HUES6 (cell line): ENCODE measurements at regions not wholly inside any gene's neighbourhood (a gene's known extent, or its start where the extent isn't known, plus 50 kb on each side); places are given as distances from the start of the nearest gene placed in this dataset.
A peak's percentile ranks its signal among the peaks of the same experiment; 100 is the strongest.

ENCODE experiments used
- H3K27ac ChIP-seq: 2 replicates; pipeline ENCODE4 v1.7.0; 2013; ENCODE audit warnings: low read depth, mild to moderate bottlenecking, low read length, inconsistent platforms
- H3K27me3 ChIP-seq: 2 replicates; pipeline ENCODE4 v1.6.1; 2013; ENCODE audit warnings: low read length; ENCODE audit not compliant: control insufficient read depth, insufficient read depth
- H3K36me3 ChIP-seq: 2 replicates; pipeline ENCODE4 v1.6.1; 2013; ENCODE audit warnings: low read length; ENCODE audit not compliant: control insufficient read depth, insufficient read depth
- H3K4me1 ChIP-seq: 2 replicates; pipeline ENCODE4 v1.6.1; 2013; ENCODE audit warnings: low read length; ENCODE audit not compliant: control insufficient read depth, insufficient read depth
- H3K4me3 ChIP-seq: 2 replicates; pipeline ENCODE4 v1.5.1; 2013; ENCODE audit warnings: low read depth, low read length
- H3K9ac ChIP-seq: one replicate; pipeline ENCODE4 v1.6.1; 2013; ENCODE audit warnings: mild to moderate bottlenecking, low read length
- H3K9me3 ChIP-seq: 2 replicates; pipeline ENCODE4 v1.6.1; 2013; ENCODE audit warnings: low read depth, low read length; ENCODE audit not compliant: control insufficient read depth, insufficient read depth

DNA sequence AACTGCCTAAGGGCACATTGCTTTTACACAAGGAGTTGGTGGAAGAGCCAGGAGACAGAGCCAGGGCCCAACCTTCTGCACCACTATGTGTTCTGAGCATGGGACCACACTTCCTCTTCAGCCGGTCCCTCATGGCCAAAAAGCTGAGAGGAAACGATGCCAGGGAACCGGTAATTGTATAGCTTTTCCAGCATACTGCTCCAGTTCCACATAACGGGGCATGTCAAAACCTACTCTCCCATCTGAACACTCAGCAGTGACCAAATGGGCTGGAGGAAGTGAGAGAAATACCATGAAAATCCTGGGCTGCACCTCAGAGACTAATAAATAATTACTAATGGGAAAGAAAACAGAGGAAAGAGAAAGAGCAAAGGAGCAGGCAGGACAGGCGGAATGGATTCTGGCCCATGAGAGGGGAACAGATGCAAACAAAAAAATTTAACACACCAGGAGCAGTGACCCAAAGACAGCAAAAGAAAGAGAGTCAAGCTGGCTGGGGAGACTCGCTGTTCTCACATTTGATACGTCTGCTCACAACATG lies 52.0 kb upstream of the BMP2 start:
- Histone ChIP-seq H3K27ac (no peak overlapping the region), H3K4me3 (no peak overlapping the region), H3K27me3 (no peaks in the 10 kb centered on the region), H3K9ac (no peak overlapping the region), H3K4me1 (no peaks in the 10 kb centered on the region; the same call in 1 of the 2 replicates), H3K36me3 (no peaks in the 10 kb centered on the region), H3K9me3 (peaks cover 9% of the 10 kb centered on the region; the same call in 1 of the 2 replicates)

GRCh38 chr20:6714279-6714711 lies 53.2 kb upstream of the BMP2 start:
- H3K36me3 ChIP-seq = no peaks in the 10 kb centered on the region
- no peak overlapping the region for H3K9ac ChIP-seq
- peaks cover 6% of the 10 kb centered on the region; the same call in 1 of the 2 replicates for H3K9me3 ChIP-seq
- no peaks in the 10 kb centered on the region for H3K27me3 ChIP-seq
- H3K4me3 ChIP-seq = no peak overlapping the region
- peaks cover 5% of the 10 kb centered on the region; the same call in 1 of the 2 replicates for H3K4me1 ChIP-seq
- no peak overlapping the region for H3K27ac ChIP-seq

GRCh38 chr20:6711951-6712649 lies 55.4 kb upstream of the BMP2 start:
- Histone ChIP-seq H3K27ac (no peak overlapping the region), H3K9ac (no peak overlapping the region), H3K9me3 (no peaks in the 10 kb centered on the region), H3K36me3 (no peaks in the 10 kb centered on the region), H3K27me3 (no peaks in the 10 kb centered on the region), H3K4me1 (peaks cover 17% of the 10 kb centered on the region; the same call in 1 of the 2 replicates), H3K4me3 (no peak overlapping the region)

GRCh38 chr20:6709910-6710595 lies 57.4 kb upstream of the BMP2 start:
- Histone ChIP-seq H3K27me3 (no peaks in the 10 kb centered on the region), H3K4me1 (peaks cover 18% of the 10 kb centered on the region; the same call in 1 of the 2 replicates), H3K9me3 (no peaks in the 10 kb centered on the region), H3K27ac (peak overlapping the region; percentile 29; the same call in 1 of the 2 replicates), H3K9ac (peak overlapping the region; percentile 35), H3K36me3 (no peaks in the 10 kb centered on the region), H3K4me3 (no peak overlapping the region)

GRCh38 chr20:6708010-6708409 lies 59.5 kb upstream of the BMP2 start:
- Histone ChIP-seq H3K4me1 (peaks cover 18% of the 10 kb centered on the region; the same call in 1 of the 2 replicates), H3K27me3 (no peaks in the 10 kb centered on the region), H3K4me3 (no peak overlapping the region), H3K27ac (no peak overlapping the region; the same call in 1 of the 2 replicates), H3K36me3 (no peaks in the 10 kb centered on the region), H3K9ac (peak overlapping the region; percentile 5), H3K9me3 (no peaks in the 10 kb centered on the region)

DNA sequence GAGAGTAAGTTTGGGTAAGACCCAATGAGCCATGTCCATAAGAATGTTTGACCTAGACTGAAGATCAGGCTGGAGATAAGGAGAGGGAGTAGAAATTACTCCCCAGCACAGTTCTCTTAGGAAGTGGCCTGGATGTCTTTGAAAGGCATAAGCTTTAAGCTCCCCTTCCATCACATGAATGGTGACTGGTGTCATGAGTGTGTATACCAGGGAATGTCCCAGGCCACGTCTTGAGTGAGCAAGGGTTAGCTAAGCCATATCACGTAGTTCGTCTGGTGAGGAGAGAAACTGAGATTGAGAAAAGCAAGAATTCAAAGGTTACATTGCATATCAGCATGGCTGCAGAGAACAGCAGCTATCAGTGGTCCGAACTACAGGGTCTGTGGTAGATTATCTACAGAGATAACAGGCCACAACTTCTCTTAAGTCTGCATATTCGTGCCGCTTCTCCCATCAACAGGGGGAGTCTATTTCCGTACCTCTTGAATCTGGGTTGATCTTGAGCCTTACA lies 60.1 kb upstream of the BMP2 start:
- Histone ChIP-seq H3K4me3 (no peak overlapping the region), H3K9me3 (no peaks in the 10 kb centered on the region), H3K9ac (peak overlapping the region; percentile 5), H3K27ac (no peak overlapping the region; the same call in 1 of the 2 replicates), H3K4me1 (peaks cover 18% of the 10 kb centered on the region; the same call in 1 of the 2 replicates), H3K27me3 (no peaks in the 10 kb centered on the region), H3K36me3 (no peaks in the 10 kb centered on the region)

DNA sequence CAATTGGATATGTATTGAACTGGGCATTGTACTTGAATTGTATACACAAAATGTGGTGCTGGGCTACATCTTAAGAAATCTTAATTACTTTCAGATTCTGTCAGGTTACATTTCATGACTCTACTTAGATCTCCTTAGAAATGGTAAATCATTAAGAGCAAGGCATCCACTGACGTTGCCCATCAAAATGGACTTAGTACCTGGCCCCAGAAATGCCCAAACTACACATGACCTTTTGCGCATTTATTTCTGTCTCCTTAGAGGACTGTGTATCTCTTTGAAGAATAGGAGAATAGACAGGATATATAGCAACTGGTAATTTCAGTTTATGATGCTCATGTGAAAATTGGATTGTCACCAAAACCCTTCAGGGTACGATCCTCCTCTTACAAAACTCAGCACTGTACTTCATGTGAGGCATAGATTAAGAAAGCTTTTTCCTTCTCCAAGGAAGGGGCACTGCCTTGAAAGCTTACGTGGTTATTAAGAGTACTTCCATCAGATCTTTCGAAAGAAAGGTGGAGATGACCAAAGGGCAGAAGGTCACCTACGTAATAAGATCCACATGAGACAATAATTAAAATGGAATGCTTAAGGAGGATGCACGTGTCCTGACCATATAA lies 61.4 kb upstream of the BMP2 start:
- Histone ChIP-seq H3K27ac (no peak overlapping the region), H3K4me1 (peaks cover 18% of the 10 kb centered on the region; the same call in 1 of the 2 replicates), H3K4me3 (no peak overlapping the region), H3K36me3 (no peaks in the 10 kb centered on the region), H3K27me3 (no peaks in the 10 kb centered on the region), H3K9me3 (no peaks in the 10 kb centered on the region), H3K9ac (no peak overlapping the region)

GRCh38 chr20:6705106-6705766 lies 62.2 kb upstream of the BMP2 start:
- Histone ChIP-seq H3K9me3 (no peaks in the 10 kb centered on the region), H3K36me3 (no peaks in the 10 kb centered on the region), H3K9ac (no peak overlapping the region), H3K4me1 (peaks cover 16% of the 10 kb centered on the region; the same call in 1 of the 2 replicates), H3K27ac (no peak overlapping the region), H3K27me3 (no peaks in the 10 kb centered on the region), H3K4me3 (no peak overlapping the region)

DNA sequence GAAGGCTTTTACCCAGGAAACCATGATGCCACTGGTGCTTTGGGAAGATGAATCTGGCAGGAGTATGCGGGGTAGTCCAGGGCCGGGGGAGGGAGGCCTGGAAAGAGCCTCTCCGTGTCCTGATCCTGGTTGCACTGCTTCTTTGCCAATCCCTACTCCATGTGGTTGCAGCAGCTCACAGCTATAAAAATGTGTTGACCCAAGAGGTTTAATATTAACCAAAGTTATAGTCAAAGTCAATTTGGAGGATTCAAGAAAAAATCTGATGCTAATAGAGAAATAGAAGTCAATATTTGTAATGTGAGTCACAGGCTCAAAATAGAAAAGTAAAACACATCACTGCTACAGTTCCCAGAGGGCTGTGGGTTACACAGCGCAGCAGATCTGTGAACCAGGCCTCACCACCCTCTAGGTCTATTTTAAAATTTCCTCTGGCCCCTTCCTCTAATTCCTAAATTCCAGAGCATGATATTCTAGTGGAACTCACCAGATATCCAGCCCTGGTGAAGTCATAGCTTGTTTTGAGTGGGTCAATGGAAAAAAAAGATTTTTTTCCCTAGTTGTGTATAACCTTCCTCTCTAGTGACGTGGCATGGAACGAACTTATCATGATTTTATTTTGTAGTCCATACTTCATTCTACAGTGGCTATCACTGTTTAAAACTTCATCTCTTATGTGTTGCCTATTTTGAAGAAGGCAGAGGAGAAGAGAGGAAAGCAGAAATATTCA lies 63.2 kb upstream of the BMP2 start:
- Histone ChIP-seq H3K9ac (no peak overlapping the region), H3K27me3 (no peaks in the 10 kb centered on the region), H3K36me3 (no peaks in the 10 kb centered on the region), H3K4me1 (peaks cover 16% of the 10 kb centered on the region; the same call in 1 of the 2 replicates), H3K27ac (no peak overlapping the region), H3K9me3 (no peaks in the 10 kb centered on the region), H3K4me3 (no peak overlapping the region)

DNA sequence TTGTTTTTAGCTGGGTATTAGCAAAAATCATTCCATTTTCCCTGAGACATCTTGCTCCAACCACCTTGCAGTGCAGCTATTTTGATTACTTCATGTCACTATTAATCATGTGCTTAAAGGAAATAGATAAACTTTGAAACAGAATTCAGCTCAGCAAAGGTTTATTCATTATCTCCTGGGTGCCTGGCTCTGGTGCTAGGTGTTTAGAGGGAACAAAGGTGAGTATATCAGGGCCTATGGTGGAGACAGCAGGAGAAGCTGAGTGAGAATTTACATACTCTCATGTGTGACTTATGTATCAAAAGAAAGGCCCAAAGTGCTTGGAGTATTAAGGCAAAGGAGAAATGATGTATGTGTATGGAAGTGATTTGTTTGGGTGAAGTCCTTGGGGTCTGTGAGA lies 63.8 kb upstream of the BMP2 start:
- Histone ChIP-seq H3K4me1 (peaks cover 19% of the 10 kb centered on the region), H3K27me3 (no peaks in the 10 kb centered on the region), H3K9ac (no peak overlapping the region), H3K36me3 (no peaks in the 10 kb centered on the region), H3K27ac (no peak overlapping the region), H3K4me3 (no peak overlapping the region), H3K9me3 (no peaks in the 10 kb centered on the region)
